Body of pancreas (tissue), 4 donors: ENCODE measurements at regions not wholly inside any gene's neighbourhood (a gene's known extent, or its start where the extent isn't known, plus 50 kb on each side); places are given as distances from the start of the nearest gene placed in this dataset.

ENCODE experiments used
- CTCF ChIP-seq, 7 experiments: fragments of 450-650 bp in 4 of 7; fragments of 200-600 bp in 3 of 7; sonication (generic) in 3 of 7; IDR thresholded peaks; one replicate each; pipeline ENCODE4 v1.5.1; 2016 to 2019; ENCODE audit warnings: antibody characterized with exemption in 7 of 7
- POLR2A ChIP-seq, 3 donors: fragments of 450-650 bp; IDR thresholded peaks; one replicate each; pipeline ENCODE4 v1.6.1; 2016; ENCODE audit warnings: antibody characterized with exemption in 3 of 3, mild to moderate bottlenecking in 2 of 3

- TF ChIP-seq CTCF (IDR thresholded peaks at IDR 0.05) (no peak), POLR2A (IDR thresholded peaks at IDR 0.05) (no peak)
Measured at GRCh38 chr5:135217669-135218485, 181.2 kb downstream of the MACROH2A1 start.
